HEK293 (cell line): ENCODE measurements at regions not wholly inside any gene's neighbourhood (a gene's known extent, or its start where the extent isn't known, plus 50 kb on each side); places are given as distances from the start of the nearest gene placed in this dataset.

Experiments
- CTCF ChIA-PET: fragments of 350-600 bp; formaldehyde crosslinking; extraction: SDS; loops from one replicate; lab custom pipeline; 2021; ENCODE audit warnings: antibody characterized with exemption; lab: Yijun Ruan, JAX
- POLR2A ChIA-PET: fragments of 300-600 bp; formaldehyde crosslinking; extraction: SDS; loops from one replicate; lab custom pipeline; 2020; ENCODE audit warnings: antibody characterized with exemption, inconsistent platforms; lab: Yijun Ruan, JAX
- H3K27ac ChIP-seq: fragments of 200-500 bp; sonication (Bioruptor generic); 2 replicates; pipeline ENCODE4 v1.5.1; 2014; ENCODE audit warnings: low read depth, low read length, control low read depth, inconsistent platforms; ENCODE audit errors: extremely low read depth
- H3K36me3 ChIP-seq, 2 experiments: fragments of 200-500 bp in 1 of 2; sonication (Bioruptor generic) in 1 of 2; 1 replicate in 1 of 2; 2 replicates in 1 of 2; pipeline ENCODE4 v1.5.1; 2014 to 2017; ENCODE audit warnings: inconsistent platforms in 2 of 2, low read length in 2 of 2; ENCODE audit not compliant: control insufficient read depth in 2 of 2, insufficient read depth in 1 of 2
- H3K4me1 ChIP-seq: fragments of 200-500 bp; sonication (Bioruptor generic); 2 replicates; pipeline ENCODE4 v1.5.1; 2014; ENCODE audit warnings: mild to moderate bottlenecking, low read length, inconsistent platforms; ENCODE audit not compliant: control insufficient read depth, insufficient read depth
- H3K4me3 ChIP-seq: 2 replicates; pipeline ENCODE4 v1.5.1; 2011; ENCODE audit warnings: low read depth, mild to moderate bottlenecking, control low read depth, low read length, moderate library complexity
- H3K9me3 ChIP-seq: fragments of 200-500 bp; sonication (Bioruptor generic); 2 replicates; pipeline ENCODE4 v1.5.1; 2014; ENCODE audit warnings: low read depth, low read length, inconsistent platforms; ENCODE audit not compliant: control insufficient read depth, insufficient read depth
- KLF16 ChIP-seq: fragments of 450-650 bp; formaldehyde crosslinking; IDR thresholded peaks from 2 replicates; pipeline ENCODE4 v1.5.1; 2017; ENCODE audit warnings: missing biosample characterization, missing genetic modification characterization
- KLF8 ChIP-seq: fragments of 450-650 bp; formaldehyde crosslinking; IDR thresholded peaks from 2 replicates; pipeline ENCODE4 v1.5.1; 2016; ENCODE audit warnings: missing biosample characterization, missing genetic modification characterization
- REPIN1 ChIP-seq: fragments of 450-650 bp; formaldehyde crosslinking; IDR thresholded peaks from 2 replicates; pipeline ENCODE4 v1.5.1; 2017; ENCODE audit warnings: missing biosample characterization, missing genetic modification characterization, low read depth
- YY2 ChIP-seq: fragments of 450-650 bp; formaldehyde crosslinking; IDR thresholded peaks from 2 replicates; pipeline ENCODE4 v1.5.1; 2016; ENCODE audit warnings: missing biosample characterization, missing genetic modification characterization
- ZEB2 ChIP-seq: fragments of 450-650 bp; formaldehyde crosslinking; IDR thresholded peaks from 2 replicates; pipeline ENCODE4 v1.5.1; 2016; ENCODE audit warnings: missing biosample characterization, missing genetic modification characterization
- ZNF16 ChIP-seq: fragments of 450-650 bp; formaldehyde crosslinking; IDR thresholded peaks from 2 replicates; pipeline ENCODE4 v1.5.1; 2016; ENCODE audit warnings: low read depth, missing biosample characterization, missing genetic modification characterization
- ZNF202 ChIP-seq: fragments of 450-650 bp; formaldehyde crosslinking; IDR thresholded peaks from 2 replicates; pipeline ENCODE4 v1.5.1; 2016; ENCODE audit warnings: missing biosample characterization, missing genetic modification characterization, borderline replicate concordance
- ZNF350 ChIP-seq: fragments of 450-650 bp; formaldehyde crosslinking; IDR thresholded peaks from 2 replicates; pipeline ENCODE4 v1.5.0; 2017; ENCODE audit warnings: missing biosample characterization, mild to moderate bottlenecking, missing genetic modification characterization
- ZNF354C ChIP-seq: fragments of 450-650 bp; formaldehyde crosslinking; IDR thresholded peaks from 2 replicates; pipeline ENCODE4 v1.5.1; 2016; ENCODE audit warnings: missing biosample characterization, missing genetic modification characterization, low read depth, borderline replicate concordance
- ZNF416 ChIP-seq: fragments of 450-650 bp; formaldehyde crosslinking; IDR thresholded peaks from 2 replicates; pipeline ENCODE4 v1.5.1; 2016; ENCODE audit warnings: missing biosample characterization, missing genetic modification characterization
- ZNF423 ChIP-seq: fragments of 450-650 bp; formaldehyde crosslinking; IDR thresholded peaks from 2 replicates; pipeline ENCODE4 v1.5.1; 2016; ENCODE audit warnings: missing biosample characterization, missing genetic modification characterization
- ZNF501 ChIP-seq: fragments of 450-650 bp; formaldehyde crosslinking; IDR thresholded peaks from 2 replicates; pipeline ENCODE4 v1.5.1; 2016; ENCODE audit warnings: missing biosample characterization, missing genetic modification characterization
- ZNF558 ChIP-seq: fragments of 450-650 bp; formaldehyde crosslinking; IDR thresholded peaks from 2 replicates; pipeline ENCODE4 v1.5.1; 2016; ENCODE audit warnings: missing biosample characterization, missing genetic modification characterization
- TF ChIP-seq, protein P1 (sequence below): fragments of 450-650 bp; formaldehyde crosslinking; IDR thresholded peaks from 2 replicates; pipeline ENCODE4 v1.5.1; 2016; ENCODE audit warnings: missing biosample characterization, missing genetic modification characterization
- TF ChIP-seq, protein P2 (sequence below): fragments of 450-650 bp; formaldehyde crosslinking; IDR thresholded peaks from 2 replicates; pipeline ENCODE4 v1.5.0; 2017; ENCODE audit warnings: missing biosample characterization, missing genetic modification characterization, borderline replicate concordance
- TF ChIP-seq, protein P3 (sequence below): fragments of 450-650 bp; formaldehyde crosslinking; IDR thresholded peaks from 2 replicates; pipeline ENCODE4 v1.5.1; 2016; ENCODE audit warnings: missing biosample characterization, missing genetic modification characterization, borderline replicate concordance
- TF ChIP-seq, protein P4 (sequence below): fragments of 450-650 bp; formaldehyde crosslinking; IDR thresholded peaks from 2 replicates; pipeline ENCODE4 v1.5.1; 2016; ENCODE audit warnings: missing biosample characterization, missing genetic modification characterization
- TF ChIP-seq, protein P5 (sequence below): sonication (generic); formaldehyde crosslinking; IDR thresholded peaks from 2 replicates; pipeline ENCODE4 v1.8.1; 2022; ENCODE audit warnings: mild to moderate bottlenecking, moderate library complexity, missing genetic modification reagents

DNA sequence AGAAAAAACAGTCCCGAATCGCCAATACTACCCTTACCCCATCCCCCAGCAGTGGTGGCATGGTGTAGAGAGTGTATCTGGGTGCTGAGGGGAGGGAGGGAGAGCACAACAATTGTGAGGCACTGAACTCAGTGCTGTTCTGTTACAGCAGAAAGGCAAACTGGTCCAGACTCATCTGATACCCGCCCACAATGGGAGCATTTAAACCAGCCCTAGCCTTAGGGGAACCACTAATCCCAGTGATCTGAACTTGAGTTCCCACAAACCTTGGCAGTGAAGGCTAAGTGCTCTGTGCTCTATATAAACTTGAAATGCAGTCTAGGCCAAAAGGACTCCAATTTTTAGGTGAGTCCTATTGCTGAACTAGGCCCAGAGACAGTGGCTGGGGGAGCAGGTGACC is 666.4 kb upstream of the PTCHD4 start:
- ChIA-PET CTCF (no interaction called here), POLR2A (no interaction called here)
- Histone ChIP-seq H3K4me3 (no peak overlapping the region), H3K36me3 (no peaks in the 10 kb centered on the region), H3K27ac (no peak overlapping the region), H3K4me1 (no peaks in the 10 kb centered on the region), H3K9me3 (no peaks in the 10 kb centered on the region)
- TF ChIP-seq, protein P1, sequence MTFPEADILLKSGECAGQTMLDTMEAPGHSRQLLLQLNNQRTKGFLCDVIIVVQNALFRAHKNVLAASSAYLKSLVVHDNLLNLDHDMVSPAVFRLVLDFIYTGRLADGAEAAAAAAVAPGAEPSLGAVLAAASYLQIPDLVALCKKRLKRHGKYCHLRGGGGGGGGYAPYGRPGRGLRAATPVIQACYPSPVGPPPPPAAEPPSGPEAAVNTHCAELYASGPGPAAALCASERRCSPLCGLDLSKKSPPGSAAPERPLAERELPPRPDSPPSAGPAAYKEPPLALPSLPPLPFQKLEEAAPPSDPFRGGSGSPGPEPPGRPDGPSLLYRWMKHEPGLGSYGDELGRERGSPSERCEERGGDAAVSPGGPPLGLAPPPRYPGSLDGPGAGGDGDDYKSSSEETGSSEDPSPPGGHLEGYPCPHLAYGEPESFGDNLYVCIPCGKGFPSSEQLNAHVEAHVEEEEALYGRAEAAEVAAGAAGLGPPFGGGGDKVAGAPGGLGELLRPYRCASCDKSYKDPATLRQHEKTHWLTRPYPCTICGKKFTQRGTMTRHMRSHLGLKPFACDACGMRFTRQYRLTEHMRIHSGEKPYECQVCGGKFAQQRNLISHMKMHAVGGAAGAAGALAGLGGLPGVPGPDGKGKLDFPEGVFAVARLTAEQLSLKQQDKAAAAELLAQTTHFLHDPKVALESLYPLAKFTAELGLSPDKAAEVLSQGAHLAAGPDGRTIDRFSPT, result no peak
- TF ChIP-seq KLF16 (tag by site-specific recombination) (no peak), ZNF501 (tag by site-specific recombination) (no peak), ZNF16 (tag by site-specific recombination) (no peak), ZNF202 (tag by site-specific recombination) (no peak), YY2 (no peak), ZNF558 (tag by site-specific recombination) (no peak), REPIN1 (tag by site-specific recombination) (no peak), ZNF354C (tag by site-specific recombination) (no peak), KLF8 (tag by site-specific recombination) (no peak), ZNF350 (tag by site-specific recombination) (no peak), ZNF416 (no peak), ZEB2 (no peak), ZNF423 (tag by site-specific recombination) (no peak)
- TF ChIP-seq, protein P2, sequence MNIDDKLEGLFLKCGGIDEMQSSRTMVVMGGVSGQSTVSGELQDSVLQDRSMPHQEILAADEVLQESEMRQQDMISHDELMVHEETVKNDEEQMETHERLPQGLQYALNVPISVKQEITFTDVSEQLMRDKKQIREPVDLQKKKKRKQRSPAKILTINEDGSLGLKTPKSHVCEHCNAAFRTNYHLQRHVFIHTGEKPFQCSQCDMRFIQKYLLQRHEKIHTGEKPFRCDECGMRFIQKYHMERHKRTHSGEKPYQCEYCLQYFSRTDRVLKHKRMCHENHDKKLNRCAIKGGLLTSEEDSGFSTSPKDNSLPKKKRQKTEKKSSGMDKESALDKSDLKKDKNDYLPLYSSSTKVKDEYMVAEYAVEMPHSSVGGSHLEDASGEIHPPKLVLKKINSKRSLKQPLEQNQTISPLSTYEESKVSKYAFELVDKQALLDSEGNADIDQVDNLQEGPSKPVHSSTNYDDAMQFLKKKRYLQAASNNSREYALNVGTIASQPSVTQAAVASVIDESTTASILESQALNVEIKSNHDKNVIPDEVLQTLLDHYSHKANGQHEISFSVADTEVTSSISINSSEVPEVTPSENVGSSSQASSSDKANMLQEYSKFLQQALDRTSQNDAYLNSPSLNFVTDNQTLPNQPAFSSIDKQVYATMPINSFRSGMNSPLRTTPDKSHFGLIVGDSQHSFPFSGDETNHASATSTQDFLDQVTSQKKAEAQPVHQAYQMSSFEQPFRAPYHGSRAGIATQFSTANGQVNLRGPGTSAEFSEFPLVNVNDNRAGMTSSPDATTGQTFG (tag by site-specific recombination), result no peak
- TF ChIP-seq, protein P3, sequence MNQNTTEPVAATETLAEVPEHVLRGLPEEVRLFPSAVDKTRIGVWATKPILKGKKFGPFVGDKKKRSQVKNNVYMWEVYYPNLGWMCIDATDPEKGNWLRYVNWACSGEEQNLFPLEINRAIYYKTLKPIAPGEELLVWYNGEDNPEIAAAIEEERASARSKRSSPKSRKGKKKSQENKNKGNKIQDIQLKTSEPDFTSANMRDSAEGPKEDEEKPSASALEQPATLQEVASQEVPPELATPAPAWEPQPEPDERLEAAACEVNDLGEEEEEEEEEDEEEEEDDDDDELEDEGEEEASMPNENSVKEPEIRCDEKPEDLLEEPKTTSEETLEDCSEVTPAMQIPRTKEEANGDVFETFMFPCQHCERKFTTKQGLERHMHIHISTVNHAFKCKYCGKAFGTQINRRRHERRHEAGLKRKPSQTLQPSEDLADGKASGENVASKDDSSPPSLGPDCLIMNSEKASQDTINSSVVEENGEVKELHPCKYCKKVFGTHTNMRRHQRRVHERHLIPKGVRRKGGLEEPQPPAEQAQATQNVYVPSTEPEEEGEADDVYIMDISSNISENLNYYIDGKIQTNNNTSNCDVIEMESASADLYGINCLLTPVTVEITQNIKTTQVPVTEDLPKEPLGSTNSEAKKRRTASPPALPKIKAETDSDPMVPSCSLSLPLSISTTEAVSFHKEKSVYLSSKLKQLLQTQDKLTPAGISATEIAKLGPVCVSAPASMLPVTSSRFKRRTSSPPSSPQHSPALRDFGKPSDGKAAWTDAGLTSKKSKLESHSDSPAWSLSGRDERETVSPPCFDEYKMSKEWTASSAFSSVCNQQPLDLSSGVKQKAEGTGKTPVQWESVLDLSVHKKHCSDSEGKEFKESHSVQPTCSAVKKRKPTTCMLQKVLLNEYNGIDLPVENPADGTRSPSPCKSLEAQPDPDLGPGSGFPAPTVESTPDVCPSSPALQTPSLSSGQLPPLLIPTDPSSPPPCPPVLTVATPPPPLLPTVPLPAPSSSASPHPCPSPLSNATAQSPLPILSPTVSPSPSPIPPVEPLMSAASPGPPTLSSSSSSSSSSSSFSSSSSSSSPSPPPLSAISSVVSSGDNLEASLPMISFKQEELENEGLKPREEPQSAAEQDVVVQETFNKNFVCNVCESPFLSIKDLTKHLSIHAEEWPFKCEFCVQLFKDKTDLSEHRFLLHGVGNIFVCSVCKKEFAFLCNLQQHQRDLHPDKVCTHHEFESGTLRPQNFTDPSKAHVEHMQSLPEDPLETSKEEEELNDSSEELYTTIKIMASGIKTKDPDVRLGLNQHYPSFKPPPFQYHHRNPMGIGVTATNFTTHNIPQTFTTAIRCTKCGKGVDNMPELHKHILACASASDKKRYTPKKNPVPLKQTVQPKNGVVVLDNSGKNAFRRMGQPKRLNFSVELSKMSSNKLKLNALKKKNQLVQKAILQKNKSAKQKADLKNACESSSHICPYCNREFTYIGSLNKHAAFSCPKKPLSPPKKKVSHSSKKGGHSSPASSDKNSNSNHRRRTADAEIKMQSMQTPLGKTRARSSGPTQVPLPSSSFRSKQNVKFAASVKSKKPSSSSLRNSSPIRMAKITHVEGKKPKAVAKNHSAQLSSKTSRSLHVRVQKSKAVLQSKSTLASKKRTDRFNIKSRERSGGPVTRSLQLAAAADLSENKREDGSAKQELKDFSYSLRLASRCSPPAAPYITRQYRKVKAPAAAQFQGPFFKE, result no peak
- TF ChIP-seq, protein P4, sequence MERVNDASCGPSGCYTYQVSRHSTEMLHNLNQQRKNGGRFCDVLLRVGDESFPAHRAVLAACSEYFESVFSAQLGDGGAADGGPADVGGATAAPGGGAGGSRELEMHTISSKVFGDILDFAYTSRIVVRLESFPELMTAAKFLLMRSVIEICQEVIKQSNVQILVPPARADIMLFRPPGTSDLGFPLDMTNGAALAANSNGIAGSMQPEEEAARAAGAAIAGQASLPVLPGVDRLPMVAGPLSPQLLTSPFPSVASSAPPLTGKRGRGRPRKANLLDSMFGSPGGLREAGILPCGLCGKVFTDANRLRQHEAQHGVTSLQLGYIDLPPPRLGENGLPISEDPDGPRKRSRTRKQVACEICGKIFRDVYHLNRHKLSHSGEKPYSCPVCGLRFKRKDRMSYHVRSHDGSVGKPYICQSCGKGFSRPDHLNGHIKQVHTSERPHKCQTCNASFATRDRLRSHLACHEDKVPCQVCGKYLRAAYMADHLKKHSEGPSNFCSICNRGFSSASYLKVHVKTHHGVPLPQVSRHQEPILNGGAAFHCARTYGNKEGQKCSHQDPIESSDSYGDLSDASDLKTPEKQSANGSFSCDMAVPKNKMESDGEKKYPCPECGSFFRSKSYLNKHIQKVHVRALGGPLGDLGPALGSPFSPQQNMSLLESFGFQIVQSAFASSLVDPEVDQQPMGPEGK (tag by site-specific recombination), result no peak
- TF ChIP-seq, protein P5, sequence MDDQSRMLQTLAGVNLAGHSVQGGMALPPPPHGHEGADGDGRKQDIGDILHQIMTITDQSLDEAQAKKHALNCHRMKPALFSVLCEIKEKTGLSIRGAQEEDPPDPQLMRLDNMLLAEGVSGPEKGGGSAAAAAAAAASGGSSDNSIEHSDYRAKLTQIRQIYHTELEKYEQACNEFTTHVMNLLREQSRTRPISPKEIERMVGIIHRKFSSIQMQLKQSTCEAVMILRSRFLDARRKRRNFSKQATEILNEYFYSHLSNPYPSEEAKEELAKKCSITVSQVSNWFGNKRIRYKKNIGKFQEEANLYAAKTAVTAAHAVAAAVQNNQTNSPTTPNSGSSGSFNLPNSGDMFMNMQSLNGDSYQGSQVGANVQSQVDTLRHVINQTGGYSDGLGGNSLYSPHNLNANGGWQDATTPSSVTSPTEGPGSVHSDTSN (CRISPR knock-in tag), result no peak
